DMS79 treated with DMSO at 0.1 percent for 48 hours (cell line): ENCODE measurements at regions not wholly inside any gene's neighbourhood (a gene's known extent, or its start where the extent isn't known, plus 50 kb on each side); places are given as distances from the start of the nearest gene placed in this dataset.

Source experiments
- DNase-seq: peaks from one replicate; lab custom pipeline; 2025; lab: John Stamatoyannopoulos, UW

DNA sequence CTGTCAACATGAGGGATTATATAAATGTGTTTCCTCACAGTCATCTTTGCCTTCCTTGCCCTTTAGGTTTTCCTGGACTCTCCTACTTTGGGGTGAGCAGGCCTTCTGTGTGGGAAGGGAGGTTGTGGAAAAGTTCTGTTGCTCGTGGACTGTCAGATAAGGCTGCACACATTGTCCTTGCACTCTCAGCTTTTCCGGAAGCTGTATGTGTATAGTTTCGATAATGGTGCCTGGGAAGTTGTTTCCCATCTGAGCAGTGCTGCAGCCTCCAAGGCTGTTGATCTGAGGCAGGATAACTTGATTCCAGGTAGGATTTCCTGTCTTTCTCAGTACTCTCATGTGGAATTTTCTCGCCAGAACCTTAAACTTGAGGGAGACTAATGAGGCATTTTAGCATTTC lies 297.8 kb upstream of the AZI2 start:
- DNase-seq = no peak

DNA sequence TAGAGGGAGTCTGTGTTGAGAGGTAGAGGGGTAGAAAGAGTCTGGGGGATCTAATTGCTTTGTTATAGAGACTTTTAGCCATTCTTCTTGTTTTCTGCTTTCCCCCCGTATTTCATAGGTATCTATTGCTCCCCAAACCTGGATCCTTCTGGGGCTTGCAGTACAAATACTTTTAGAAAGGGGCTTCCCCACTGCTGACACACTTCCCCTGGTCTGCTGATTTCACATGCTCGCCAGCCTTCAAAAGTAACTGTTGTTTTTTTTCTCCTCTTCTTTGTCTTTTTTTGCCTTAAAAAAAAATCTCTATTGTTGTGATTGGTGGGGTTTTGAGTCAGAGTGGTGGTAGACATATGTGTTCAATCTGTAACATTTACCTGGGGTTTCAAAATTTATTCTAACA lies 300.6 kb upstream of the AZI2 start:
- DNase-seq = no peak

DNA sequence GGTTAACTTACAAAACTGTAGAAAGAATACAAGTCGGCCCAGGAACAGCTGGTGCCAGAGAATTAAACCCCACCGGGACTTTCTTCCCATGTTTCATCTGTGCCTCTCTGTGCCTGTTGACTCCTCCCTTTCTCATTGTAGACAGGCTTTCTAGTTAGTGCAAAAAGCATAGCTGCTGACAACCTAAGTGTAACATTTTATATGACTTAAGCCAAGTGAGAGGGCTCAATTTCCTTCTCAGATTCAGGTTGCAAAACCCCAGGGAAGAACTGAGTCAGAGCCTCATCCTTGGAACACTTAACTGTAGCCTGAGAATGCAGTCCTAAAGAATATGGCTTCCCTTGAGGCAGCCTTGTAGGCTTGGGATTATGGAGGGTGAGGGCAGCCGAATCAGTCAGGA lies 302.5 kb upstream of the AZI2 start:
- DNase-seq = no peak

DNA sequence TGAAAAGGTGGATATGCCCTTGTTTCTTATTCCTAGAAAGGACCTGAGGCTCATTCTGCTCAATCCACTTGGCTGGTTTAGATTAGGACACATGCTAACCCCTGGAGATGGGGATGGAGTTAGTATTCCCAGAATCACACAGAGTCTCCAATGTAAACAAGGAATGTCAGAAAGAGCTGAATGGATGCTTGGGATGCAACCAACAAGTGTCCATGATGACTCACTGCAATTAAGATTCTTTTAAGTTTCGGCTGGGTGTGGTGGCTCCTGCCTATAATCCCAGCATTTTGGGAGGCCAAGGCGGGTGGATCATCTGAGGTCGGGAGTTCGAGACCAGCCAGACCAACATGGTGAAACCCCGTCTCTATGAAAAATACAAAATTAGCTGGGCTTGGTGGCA lies 315.5 kb upstream of the AZI2 start:
- no peak for DNase-seq

DNA sequence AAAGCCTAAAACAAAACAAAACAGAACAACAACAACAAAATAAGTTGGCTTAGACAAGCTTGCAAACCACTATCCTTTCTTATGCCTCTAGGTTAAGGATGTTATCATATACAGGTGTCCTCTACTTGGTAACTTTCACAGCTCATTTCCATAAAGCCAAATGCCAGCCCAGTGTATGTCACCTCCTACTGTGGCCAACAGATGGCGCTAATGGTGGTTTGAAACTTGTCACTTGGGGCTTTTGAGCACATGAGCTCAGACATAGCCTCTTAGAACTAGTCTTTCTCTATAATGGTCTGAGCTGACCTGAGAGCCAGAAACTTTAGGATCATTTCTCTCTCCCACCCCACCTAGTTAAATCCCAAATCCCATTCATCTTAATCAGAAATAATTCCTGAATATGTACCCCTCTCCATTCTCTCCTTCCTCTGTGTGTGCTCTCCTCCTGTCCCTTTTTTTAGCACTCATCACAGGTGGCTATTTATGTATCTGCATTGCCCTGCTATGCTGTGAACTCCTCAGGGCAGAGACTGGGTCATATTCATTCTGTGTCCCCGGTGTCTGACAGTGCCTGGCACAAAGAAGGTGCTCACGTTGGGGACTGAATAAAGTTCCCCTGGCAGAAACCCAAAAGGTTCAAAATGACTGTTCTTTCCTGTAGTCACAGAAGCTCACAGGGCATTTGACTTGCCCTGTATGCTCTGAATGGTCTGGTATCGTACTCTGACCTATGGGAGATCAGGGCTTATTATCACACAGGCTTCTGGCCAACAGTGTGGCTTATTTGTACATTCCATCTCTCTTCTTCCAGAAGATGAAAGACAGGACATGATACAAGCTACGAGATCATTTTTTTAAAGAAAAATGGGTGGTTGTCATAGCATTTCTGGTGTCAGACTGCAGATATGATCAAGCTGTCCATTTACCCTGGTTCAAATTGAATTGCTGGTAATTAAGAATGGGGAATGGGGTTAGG lies 319.3 kb upstream of the AZI2 start:
- DNase-seq = no peak

DNA sequence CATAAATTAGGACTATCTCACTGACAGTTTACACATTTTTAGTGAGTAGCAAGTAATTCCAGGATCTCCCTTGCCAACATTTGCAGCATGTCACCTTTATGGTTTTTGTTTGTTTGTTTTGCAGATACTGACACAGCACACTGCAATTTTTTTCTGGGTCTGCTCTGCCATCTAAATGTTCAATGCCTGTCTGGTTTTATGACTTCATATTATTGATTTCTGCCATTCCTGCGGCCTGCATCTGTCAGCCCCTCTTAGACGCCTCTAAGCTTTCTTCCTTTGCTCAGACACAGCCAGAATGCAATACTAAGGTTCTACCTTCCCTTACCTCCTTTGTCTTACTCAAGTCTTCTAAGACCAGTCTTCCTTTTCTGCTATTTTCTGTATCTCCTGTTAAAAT lies 321.2 kb upstream of the AZI2 start:
- DNase-seq = no peak

DNA sequence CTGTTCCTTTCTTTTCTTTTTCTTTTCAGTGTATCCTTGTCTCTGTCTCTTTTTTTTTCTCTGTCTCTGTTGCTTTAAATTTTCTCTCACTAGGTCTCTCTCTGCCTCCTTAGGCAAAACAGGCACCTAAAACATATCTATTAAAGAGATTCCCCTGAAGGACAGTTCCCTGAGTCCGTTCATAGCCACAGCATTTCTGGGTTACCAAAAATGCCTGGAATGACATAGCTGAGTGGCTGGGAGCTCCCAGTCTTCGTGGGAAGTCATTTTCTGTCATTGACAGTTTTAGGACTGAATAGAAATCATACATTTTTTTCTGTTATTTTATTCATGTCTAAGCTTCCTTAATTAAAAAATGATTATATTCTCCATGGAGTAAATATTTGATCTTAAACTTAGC lies 323.8 kb upstream of the AZI2 start:
- no peak for DNase-seq

DNA sequence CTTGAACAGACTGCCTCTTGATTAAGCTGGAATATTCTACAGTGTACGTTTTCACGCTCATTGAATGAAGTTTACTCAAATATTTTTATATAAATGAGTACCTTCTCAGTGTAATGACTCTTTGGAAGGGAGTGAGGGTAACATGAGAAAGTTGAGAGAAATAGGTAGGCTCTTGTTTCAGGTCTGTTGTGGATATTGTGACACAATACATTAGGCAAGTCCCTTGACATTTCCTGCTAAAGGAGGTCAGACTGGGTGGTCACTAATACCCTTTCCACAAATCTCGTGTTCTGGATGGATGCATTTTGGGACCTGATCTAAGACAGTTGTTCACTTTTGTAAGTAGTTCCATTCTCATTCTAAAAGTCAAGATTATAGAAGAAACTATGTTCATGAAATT lies 324.8 kb upstream of the AZI2 start:
- no peak for DNase-seq

DNA sequence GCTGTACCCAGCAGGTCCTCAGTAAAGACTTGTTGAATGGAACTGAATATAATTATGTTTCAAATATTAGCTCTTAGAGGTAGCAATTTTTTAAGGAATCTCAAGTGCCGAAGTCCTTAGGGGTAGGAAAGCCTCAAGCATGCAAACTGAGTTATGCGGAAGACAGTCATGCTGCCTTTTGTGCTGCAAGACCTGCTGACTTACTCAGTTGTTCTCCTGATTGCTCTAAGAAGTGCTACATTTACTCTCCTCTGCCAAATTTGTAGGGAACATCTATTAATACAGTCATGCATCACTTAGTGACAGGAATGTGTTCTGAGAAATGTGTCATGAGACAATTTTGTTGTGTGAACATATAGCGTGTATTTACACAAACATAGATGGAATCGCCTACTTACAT lies 325.6 kb upstream of the AZI2 start:
- no peak for DNase-seq

DNA sequence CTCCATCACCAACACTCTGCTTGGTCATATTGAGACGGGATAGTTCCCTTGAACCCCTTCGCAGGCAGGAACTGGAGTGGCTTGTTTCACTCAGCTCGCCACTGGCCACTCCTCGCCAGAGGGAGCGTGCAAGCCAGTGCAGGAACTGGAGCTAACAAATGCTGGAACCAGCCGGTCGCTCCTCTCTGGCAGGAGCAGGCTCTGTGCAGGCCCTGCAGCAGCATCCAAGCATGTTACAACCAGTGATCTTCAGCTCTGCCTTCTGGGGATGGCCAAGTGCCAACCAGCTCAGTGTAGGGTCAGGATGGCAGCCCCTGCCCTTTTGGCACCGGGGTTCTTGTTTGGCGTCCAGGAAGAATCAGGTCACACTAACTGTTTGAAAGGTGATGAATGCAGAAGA lies 329.0 kb upstream of the AZI2 start:
- DNase-seq = no peak

DNA sequence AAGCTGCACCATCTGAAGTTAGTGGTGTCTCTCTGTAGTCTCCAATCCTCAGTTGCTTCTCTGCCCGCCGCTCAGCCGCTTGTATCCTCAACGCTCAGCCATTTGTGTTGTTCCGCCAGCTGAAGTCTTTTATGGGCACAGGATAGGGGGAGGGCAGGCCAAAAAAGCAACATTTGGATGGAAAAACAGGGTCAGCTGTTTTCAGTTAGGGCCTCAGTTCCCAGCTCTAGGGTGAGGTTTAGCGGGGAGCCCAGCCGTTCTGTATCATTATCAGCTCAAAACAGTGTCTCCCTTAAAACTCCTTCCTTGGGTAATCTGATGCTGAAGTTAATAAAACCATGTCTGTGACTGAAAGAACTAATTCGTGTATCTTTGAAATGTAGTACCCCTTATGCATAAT lies 329.5 kb upstream of the AZI2 start:
- DNase-seq = no peak

DNA sequence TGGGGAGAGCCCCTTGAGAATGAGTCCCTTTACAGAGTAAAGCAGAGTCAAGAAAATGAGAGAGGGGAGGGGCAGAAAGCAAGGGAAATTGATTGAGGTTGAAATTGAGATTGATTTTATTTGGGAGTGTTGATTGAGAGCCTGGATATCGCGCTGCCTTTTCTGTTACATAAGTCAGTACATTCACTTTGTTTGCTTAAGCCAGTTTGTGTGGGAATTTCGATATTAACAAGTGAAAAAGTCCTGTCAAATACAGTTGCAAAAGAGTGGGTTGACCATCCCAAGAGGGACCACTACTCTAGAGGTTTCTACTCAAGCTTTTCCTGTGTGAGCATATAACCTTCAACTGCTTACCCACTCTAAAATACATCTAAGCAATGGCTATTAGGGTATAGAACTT lies 331.4 kb upstream of the AZI2 start:
- DNase-seq = no peak

DNA sequence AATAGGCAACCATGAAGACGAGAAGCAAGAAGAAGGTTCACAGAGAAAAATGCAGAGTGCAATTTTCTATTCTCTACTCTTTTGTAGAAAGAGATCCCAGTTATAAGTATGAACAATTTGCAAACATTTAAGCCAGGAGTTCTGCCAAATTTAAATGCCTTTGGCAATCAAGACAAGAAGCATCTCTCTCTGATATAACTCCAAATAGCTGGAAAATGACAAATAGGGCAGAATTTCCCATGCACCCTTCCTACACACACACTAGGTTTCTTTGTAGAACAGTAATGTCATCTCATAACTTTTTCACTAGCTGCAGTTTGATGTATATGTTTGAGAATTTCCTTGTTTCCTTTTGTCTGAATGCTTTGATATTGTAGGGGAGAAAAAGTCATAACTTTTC lies 333.5 kb upstream of the AZI2 start:
- DNase-seq = no peak

DNA sequence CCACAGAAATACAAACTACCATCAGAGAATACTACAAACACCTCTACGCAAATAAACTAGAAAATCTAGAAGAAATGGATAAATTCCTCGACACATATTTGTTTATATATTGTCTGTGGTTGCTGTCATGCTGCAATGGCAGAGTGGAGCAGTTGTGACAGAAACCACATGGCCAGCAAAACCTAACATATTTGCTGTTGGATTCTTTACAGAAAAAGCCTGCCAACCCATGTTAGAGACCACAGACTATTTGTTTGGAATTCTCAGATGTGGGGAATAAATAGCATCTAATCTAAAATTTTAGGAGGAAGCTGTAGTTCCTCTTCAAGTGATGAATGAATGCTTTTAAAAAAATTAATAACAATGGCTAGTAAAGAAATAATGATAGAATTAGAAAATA lies 341.6 kb upstream of the AZI2 start:
- DNase-seq = no peak

DNA sequence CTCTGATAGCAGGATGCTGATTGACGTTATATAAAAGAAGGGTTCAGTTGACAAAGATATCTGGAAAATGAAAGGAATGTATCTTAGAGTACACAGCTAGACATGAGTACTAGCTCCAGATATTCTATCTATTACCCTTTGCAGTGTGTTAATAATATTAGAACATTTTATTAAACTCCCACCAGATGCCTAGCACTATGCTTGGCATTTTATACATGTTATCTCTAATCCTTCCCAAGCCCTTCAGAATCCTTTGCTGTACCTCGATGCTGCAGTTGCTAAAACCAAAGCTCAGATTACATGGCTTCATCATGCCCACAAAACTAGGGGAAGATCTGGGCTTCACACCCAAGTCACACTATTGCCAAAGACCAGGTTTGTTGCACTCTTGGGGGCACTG lies 350.1 kb upstream of the AZI2 start:
- DNase-seq = no peak

DNA sequence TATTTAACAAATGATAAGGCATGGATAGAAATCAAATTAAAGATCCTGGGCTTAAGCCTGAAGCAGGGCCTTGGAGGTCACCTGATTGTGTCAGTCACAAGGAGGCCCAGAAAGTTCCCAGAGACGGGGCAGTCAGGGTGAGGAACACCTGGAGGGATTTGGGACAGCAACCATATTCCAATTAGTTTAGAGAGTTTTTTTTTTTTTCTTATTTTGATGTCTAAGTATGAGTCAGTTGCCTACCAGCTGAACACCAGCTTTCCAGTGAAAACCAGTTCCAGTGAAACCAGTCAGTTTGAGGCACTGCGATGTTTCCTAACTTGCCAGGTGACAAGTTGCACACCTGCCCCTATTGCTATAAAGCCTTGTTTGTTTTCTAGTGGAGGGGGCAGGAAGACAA lies 350.7 kb upstream of the AZI2 start:
- DNase-seq = peak; percentile 43

DNA sequence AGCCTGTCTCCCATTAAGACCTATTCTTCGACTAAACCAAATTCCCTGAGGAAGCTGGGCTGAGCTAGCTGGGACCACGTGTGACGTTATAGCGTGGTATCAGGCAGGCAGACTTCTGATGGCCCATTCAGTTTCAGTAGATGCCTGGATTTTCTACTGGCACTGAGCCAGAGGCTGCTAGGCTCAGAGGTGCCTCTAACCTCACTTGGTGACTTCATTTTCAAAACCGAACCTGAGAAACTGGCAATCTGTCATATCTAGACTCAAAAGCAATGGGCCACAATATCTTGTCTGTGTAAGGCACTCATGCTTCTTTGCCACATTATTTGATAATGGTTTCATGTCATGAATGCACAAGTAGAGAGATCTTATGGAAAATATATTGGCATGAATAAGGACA lies 352.1 kb upstream of the AZI2 start:
- no peak for DNase-seq

DNA sequence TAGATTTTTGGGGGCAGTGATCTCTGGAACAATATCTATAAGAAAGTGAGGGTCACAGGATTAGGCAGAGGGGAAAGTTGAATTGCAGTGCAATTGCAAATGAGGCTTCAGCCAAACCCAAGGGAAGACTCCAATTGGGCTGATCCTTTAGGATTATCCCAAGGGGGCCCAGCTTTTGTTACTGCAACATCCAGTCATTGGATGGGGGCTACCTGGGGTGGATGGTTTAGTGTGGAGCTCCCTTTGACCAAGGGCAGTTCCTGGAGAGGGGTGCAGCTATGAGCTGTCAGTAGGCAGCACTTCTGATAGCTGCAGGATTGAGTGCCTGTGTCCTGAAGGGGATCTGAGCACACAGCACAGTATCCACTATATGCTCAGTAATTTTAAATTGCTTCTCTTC lies 355.2 kb upstream of the AZI2 start:
- DNase-seq = no peak

DNA sequence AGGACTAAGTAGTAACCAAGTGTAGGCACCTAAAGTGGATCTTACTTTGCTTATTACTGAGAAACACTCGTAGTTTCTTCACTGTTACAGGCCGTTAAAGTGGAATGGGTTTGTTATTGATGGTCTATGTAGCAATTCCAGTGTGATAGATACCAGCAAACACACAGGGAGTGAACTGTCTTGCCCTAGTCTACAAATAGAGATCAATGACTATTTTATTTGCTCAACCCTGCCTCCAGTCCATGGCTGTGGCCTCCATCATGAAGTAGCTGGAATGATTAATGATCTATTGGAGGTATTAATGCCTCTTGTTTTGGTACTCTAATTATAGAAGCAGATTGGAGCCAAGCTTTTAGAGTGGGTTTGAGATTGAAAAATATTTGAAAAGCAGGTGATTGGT lies 362.7 kb upstream of the AZI2 start:
- DNase-seq = no peak

DNA sequence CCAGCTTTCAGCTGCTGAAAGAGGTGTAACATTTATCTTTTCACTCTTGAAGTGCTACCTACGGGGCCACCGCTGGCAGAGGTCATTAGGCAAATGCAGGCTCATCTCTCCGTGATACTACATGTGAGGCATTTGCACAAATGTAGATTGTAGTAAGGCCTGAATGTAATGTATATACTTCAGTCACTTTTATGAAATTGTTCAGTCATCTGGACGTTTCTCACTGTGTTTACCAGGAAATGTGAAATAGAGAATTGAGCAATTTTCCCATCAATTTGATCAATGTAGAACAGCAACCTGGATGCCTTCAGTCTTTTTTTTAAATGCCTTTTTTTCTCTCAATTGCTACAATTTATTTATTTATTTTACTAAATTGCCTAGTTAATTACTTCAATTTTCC lies 368.3 kb upstream of the AZI2 start:
- DNase-seq = no peak

DNA sequence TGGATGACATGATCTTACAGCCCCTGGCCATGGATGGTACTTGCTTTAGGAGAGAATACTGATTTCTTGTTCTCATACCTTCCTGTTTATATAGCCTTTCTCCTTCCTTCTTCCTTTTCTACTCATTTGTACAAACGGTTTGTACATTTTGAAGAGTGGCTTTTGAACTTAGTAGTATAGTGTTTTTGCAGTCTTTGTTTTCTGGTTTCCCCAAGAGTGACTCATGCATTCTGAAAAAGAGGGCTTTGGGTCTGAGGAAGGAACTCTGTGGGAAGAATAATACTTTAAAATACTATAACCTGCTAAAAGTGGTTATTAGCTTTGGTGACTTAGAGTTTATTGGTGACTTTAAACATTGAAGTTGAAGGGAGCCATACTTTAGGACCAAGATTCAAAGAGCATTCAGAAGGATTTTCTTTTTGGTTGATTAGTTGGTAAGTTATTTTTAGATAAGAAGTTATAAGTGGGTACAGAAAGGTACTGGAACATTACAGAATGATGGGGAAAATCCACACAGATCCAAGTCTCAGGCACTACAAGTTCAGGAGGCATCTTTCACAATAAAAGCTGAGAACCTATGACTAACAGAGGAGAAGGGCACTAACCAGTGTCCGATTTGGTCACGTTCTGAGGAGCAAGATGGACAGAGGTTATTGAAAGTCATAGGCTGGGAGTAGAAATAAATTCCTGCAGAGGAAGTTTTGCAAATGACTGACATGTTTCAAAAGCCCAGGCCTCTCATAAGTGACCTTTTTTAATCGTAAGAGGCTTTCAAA lies 369.6 kb upstream of the AZI2 start:
- DNase-seq = no peak

DNA sequence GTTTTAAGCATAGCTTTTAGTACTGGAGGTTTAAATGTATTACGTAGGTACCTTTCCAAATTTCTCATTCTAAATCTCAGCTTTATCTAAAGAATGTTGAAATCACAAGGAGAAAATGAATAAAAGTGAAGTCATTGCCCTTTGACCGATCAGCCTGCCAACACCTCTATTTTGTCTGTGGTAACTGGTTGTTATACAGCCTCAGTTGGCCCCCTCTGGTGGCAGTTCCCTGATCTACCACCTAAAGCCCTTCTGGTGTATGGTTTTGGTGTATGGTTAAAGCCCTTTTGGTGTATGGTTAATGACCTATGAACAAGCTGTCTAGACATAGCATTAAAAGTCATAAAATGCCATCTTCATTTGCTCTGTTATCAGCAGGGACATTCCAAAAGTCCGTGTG lies 378.2 kb upstream of the AZI2 start:
- DNase-seq = no peak

DNA sequence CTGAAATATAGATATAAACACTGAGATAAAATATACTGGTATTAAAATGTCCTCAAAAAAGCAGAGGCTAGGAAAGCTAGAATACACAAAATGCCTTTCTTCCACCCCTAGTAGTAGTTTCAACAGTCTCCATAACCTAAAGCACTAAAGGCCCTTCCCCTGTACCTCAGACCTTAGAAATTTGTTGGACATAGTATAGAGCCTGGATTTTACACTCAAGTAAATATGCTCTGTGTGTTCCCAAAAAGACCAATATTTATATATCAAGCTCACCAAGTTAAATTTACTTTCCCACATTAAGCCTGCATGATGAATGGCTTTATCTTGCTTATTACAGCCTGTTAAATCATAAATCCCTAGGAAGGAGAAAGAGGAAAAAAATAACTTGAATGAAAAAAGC lies 378.7 kb upstream of the AZI2 start:
- DNase-seq = no peak

DNA sequence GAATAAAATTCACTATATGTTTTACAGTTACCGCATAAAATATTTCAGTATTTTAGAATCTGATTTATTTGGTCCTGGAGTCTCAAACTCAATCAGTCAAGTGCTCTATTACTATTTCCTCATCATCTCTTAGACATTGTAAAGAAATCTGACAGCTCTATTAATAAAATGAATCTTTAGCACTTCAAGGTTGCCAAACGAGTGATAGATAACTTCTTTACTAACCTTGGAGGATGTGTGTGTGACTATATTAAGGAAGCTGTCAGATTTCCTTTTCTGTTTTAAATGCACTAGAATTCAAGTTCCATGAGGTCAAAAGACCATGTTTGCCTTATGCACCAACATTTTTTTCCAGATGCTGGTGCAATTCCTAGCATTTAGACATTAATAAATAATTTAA lies 389.8 kb upstream of the AZI2 start:
- no peak for DNase-seq
